Sigmoid colon (tissue), 4 donors: ENCODE measurements at regions not wholly inside any gene's neighbourhood (a gene's known extent, or its start where the extent isn't known, plus 50 kb on each side); places are given as distances from the start of the nearest gene placed in this dataset.

Source experiments
- CTCF ChIP-seq, 4 experiments: fragments of 450-650 bp in 3 of 4; fragments of 200-600 bp in 1 of 4; IDR thresholded peaks; one replicate each; pipeline ENCODE4 v1.5.1; 2016 to 2019; ENCODE audit warnings: antibody characterized with exemption in 4 of 4, mild to moderate bottlenecking in 3 of 4, moderate library complexity in 2 of 4
- EP300 ChIP-seq, 4 donors: sonication (generic); formaldehyde crosslinking; IDR thresholded peaks; one replicate each; pipeline ENCODE4 v1.6.1; 2017; ENCODE audit warnings: antibody characterized with exemption in 4 of 4
- POLR2AphosphoS5 ChIP-seq, 4 donors: sonication (generic); formaldehyde crosslinking; IDR thresholded peaks; one replicate each; pipeline ENCODE4 v1.6.1; 2017; ENCODE audit warnings: antibody characterized with exemption in 4 of 4

GRCh38 chr6:84447651-84448050 is 220.2 kb upstream of the CEP162 start:
- TF ChIP-seq CTCF (IDR thresholded peaks at IDR 0.05), result no peak
- TF ChIP-seq POLR2AphosphoS5 (IDR thresholded peaks at IDR 0.05), result no peak
- TF ChIP-seq EP300 (IDR thresholded peaks at IDR 0.05), result no peak
